Ishikawa (cell line): ENCODE measurements at regions not wholly inside any gene's neighbourhood (a gene's known extent, or its start where the extent isn't known, plus 50 kb on each side); places are given as distances from the start of the nearest gene placed in this dataset.

Experiments
- CEBPB ChIP-seq: IDR thresholded peaks from 2 replicates; pipeline ENCODE4 v1.6.1; 2012
- CREB1 ChIP-seq: IDR thresholded peaks from 2 replicates; pipeline ENCODE4 v1.6.1; 2012; ENCODE audit warnings: low read depth
- EGR1 ChIP-seq: IDR thresholded peaks from 2 replicates; pipeline ENCODE4 v1.6.1; 2012
- EP300 ChIP-seq: IDR thresholded peaks from 2 replicates; pipeline ENCODE4 v1.6.1; 2012; ENCODE audit warnings: borderline replicate concordance
- FOXM1 ChIP-seq: IDR thresholded peaks from 2 replicates; pipeline ENCODE4 v1.6.1; 2012; ENCODE audit warnings: low read depth, borderline replicate concordance
- MAX ChIP-seq: IDR thresholded peaks from 2 replicates; pipeline ENCODE4 v1.6.1; 2012
- NFIC ChIP-seq: IDR thresholded peaks from 2 replicates; pipeline ENCODE4 v1.6.1; 2012
- RAD21 ChIP-seq: IDR thresholded peaks from 2 replicates; pipeline ENCODE4 v1.6.1; 2012; ENCODE audit warnings: low read depth
- REST ChIP-seq: IDR thresholded peaks from 2 replicates; pipeline ENCODE4 v1.6.1; 2012; ENCODE audit warnings: low read depth, mild to moderate bottlenecking
- TAF1 ChIP-seq: IDR thresholded peaks from 2 replicates; pipeline ENCODE4 v1.6.1; 2012; ENCODE audit warnings: low read depth, mild to moderate bottlenecking
- TCF12 ChIP-seq: IDR thresholded peaks from 2 replicates; pipeline ENCODE4 v1.6.1; 2012; ENCODE audit warnings: low read depth
- TEAD4 ChIP-seq: IDR thresholded peaks from 2 replicates; pipeline ENCODE4 v1.6.1; 2012
- USF1 ChIP-seq: IDR thresholded peaks from 2 replicates; pipeline ENCODE4 v1.6.1; 2012
- YY1 ChIP-seq: IDR thresholded peaks from 2 replicates; pipeline ENCODE4 v1.6.1; 2012; ENCODE audit warnings: low read depth

- TF ChIP-seq FOXM1 (no peak), TAF1 (no peak), TEAD4 (no peak), EP300 (no peak), REST (no peak), RAD21 (no peak), CEBPB (no peak), EGR1 (no peak), USF1 (no peak), MAX (no peak), NFIC (no peak), TCF12 (no peak), YY1 (no peak), CREB1 (no peak)
These were observed 1107.6 kb downstream of the BRD1 start for GRCh38 chr22:48719978-48720661.
